Calu3 (cell line): ENCODE measurements at regions not wholly inside any gene's neighbourhood (a gene's known extent, or its start where the extent isn't known, plus 50 kb on each side); places are given as distances from the start of the nearest gene placed in this dataset.

Experiments
- BruUV-seq: library from RNA; stranded (reverse); fragments of 400-500 nt; replicated peaks from 2 replicates; lab custom pipeline; 2021; lab: Mats Ljungman, UMichigan
- CTCF ChIA-PET: fragments of 300-600 bp; sonication (Branson Sonifier 250); formaldehyde crosslinking; loops from one replicate; lab custom pipeline; 2022; ENCODE audit warnings: antibody characterized with exemption; lab: Charles Lee
- DNase-seq: peaks from one replicate; pipeline ENCODE4 v3.0.0; 2022
- H3K27ac Mint-ChIP-seq: one replicate; pipeline ENCODE4 v1.8.0; 2022; ENCODE audit warnings: mixed read lengths; ENCODE audit not compliant: unreplicated experiment
- H3K27me3 Mint-ChIP-seq: one replicate; pipeline ENCODE4 v1.8.0; 2022; ENCODE audit warnings: mixed read lengths; ENCODE audit not compliant: unreplicated experiment
- H3K36me3 Mint-ChIP-seq: one replicate; pipeline ENCODE4 v1.8.0; 2022; ENCODE audit warnings: mild to moderate bottlenecking, moderate library complexity, mixed read lengths; ENCODE audit not compliant: insufficient read depth, unreplicated experiment
- H3K4me1 Mint-ChIP-seq: one replicate; pipeline ENCODE4 v1.8.0; 2022; ENCODE audit warnings: mild to moderate bottlenecking, low read depth, mixed read lengths; ENCODE audit not compliant: unreplicated experiment
- H3K4me3 Mint-ChIP-seq: one replicate; pipeline ENCODE4 v1.8.0; 2022; ENCODE audit warnings: mild to moderate bottlenecking, low read depth, moderate library complexity, mixed read lengths; ENCODE audit not compliant: unreplicated experiment
- H3K9me3 Mint-ChIP-seq: one replicate; pipeline ENCODE4 v1.8.0; 2022; ENCODE audit warnings: low read depth, mixed read lengths; ENCODE audit not compliant: unreplicated experiment
- intact Hi-C: fragments of 100-400 bp; cut with micrococcal nuclease; formaldehyde crosslinking; loops from one replicate; pipeline ENCODE4 v1.10.0; 2022; ENCODE audit not compliant: unreplicated experiment
- TF ChIP-seq, protein P1 (sequence below): fragments of 200-600 bp; IDR thresholded peaks from one replicate; pipeline ENCODE4 v1.8.0; 2022; ENCODE audit warnings: antibody characterized with exemption; ENCODE audit not compliant: unreplicated experiment

DNA sequence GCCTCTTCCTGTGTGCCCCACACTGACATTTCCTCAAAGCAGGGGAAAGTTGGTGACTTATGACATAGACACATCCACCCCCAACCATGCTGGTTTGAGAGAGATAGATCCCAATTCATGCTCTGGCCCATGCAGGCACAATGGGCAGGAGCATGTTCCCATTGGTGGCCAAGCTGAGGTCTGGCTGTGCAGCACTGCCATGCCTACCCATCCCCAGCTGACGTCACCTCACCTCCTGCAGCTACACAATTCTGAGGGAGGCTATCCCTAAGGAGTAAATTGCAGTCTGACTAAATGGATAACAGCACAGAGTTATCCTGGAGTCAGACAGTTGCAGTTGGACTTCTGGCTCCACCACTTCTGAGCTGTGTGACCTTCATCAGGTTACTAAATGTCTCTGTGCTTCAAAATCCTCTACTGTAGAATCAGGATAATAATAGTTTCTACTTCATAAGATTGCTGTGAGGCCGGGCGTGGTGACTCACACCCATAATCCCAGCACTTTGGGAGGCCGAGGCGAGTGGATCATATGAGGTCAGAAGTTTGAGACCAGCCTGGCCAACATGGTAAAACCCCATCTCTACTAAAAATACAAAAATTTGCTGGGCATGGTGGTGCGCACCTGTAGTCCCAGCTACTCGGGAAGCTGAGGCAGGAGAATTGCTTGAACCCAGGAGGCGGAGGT lies 323.9 kb downstream of the BCL11B start:
- CTCF ChIA-PET = no interaction called here
- Mint-ChIP-seq H3K27ac (no peak overlapping the region), H3K4me3 (no peak overlapping the region), H3K27me3 (peaks cover 10% of the 10 kb centered on the region), H3K9me3 (no peaks in the 10 kb centered on the region), H3K4me1 (peaks cover 5% of the 10 kb centered on the region), H3K36me3 (no peaks in the 10 kb centered on the region)
- intact Hi-C loops = no loop called here
- DNase-seq = no peak
- BruUV-seq = no TSS peak
- TF ChIP-seq, protein P1, sequence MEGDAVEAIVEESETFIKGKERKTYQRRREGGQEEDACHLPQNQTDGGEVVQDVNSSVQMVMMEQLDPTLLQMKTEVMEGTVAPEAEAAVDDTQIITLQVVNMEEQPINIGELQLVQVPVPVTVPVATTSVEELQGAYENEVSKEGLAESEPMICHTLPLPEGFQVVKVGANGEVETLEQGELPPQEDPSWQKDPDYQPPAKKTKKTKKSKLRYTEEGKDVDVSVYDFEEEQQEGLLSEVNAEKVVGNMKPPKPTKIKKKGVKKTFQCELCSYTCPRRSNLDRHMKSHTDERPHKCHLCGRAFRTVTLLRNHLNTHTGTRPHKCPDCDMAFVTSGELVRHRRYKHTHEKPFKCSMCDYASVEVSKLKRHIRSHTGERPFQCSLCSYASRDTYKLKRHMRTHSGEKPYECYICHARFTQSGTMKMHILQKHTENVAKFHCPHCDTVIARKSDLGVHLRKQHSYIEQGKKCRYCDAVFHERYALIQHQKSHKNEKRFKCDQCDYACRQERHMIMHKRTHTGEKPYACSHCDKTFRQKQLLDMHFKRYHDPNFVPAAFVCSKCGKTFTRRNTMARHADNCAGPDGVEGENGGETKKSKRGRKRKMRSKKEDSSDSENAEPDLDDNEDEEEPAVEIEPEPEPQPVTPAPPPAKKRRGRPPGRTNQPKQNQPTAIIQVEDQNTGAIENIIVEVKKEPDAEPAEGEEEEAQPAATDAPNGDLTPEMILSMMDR = no peak

DNA sequence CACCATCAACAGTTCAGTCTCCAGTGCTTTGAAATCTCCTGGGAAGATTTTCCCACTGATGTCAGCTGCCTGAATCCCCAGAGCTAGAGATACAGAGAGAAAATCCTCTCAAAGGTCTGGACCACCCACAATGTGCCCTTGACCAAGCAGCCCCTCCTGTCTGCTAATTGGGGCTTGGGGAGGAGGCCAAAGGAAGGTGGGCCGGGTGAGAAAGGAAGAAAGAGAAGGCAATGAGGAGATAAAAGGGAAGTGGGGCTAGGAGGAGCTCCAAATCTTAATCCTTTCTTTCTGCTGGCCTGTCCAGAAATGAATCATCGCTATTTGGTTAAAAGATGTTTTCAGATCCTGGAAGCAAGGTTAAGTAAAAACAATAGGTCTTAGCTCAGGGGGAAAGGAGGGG lies 322.9 kb downstream of the BCL11B start:
- no peaks in the 10 kb centered on the region for H3K9me3 Mint-ChIP-seq
- TF ChIP-seq, protein P1 = no peak
- H3K36me3 Mint-ChIP-seq = no peaks in the 10 kb centered on the region
- H3K4me1 Mint-ChIP-seq = peaks cover 15% of the 10 kb centered on the region
- CTCF ChIA-PET = no interaction called here
- no peak overlapping the region for H3K4me3 Mint-ChIP-seq
- intact Hi-C loops = no loop called here
- H3K27me3 Mint-ChIP-seq = peaks cover 10% of the 10 kb centered on the region
- no TSS peak for BruUV-seq
- H3K27ac Mint-ChIP-seq = no peak overlapping the region
- DNase-seq = no peak

DNA sequence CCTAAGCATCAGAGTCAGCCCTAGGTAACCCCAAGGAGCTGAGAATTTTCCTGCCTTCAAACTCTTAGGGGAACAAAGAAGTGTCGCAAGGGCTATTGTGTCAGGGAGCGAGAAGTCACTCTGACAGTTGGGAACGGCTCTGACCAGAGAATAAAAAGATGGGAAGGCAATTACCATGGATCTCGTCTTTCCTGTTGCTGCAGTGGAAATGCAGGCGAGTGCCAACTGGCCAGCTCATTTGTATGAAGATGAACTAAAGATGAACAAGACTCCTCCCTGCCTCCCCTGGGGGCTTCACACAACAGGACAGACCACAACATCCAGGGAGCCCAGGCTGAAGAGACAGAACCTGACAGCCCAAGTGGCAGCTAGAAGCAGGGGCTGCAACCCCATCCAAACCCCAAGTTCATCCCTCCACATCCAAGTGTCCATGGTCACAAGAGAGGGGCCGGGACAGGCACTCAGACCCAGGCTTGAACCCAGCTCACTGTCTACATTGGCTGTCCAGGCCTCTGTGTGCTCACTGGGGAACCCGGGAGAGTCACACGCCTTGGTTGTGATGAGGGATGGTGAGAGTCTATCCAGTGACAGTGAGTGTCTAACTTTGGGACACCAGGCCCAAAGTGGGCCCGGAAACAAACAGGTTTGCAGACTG lies 322.4 kb downstream of the BCL11B start:
- H3K36me3 Mint-ChIP-seq = peaks cover 4% of the 10 kb centered on the region
- no peaks in the 10 kb centered on the region for H3K9me3 Mint-ChIP-seq
- peaks cover 10% of the 10 kb centered on the region for H3K27me3 Mint-ChIP-seq
- H3K27ac Mint-ChIP-seq = no peak overlapping the region
- TF ChIP-seq, protein P1 = no peak
- H3K4me1 Mint-ChIP-seq = peaks cover 16% of the 10 kb centered on the region
- no TSS peak for BruUV-seq
- CTCF ChIA-PET = no interaction called here
- no peak for DNase-seq
- intact Hi-C loops = loop anchor here (5.0 kb wide), 1 partner anchor 42 kb away; no protein-coding TSS in a partner anchor
- no peak overlapping the region for H3K4me3 Mint-ChIP-seq

DNA sequence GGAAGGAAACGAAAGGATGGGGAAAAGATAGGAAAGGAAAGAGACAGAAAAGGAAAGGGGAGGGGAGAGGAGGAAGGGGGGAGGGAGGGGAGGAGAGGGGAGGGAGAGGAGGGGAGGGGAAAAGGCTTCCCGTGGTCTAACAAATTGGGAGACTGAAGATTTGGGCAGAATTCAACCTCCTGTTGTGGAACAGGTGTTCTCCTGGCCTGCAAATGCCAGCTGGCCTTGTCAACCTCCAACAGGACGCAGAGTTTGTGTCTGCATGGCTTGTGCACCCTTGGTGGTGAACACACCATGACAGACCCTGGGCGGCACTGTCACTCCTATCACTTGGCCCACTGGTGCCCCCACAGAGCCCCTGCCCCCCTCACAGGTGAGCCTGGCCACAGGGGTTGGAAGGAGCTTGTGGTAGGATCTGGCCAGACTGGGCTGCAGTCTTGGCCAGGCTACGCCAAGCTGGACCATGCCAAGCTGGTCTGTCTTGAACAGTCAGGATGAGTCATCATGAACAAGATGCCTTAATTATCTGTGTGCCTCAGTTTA lies 321.6 kb downstream of the BCL11B start:
- Mint-ChIP-seq H3K4me3 (no peak overlapping the region), H3K27me3 (peaks cover 14% of the 10 kb centered on the region), H3K36me3 (peaks cover 4% of the 10 kb centered on the region), H3K9me3 (no peaks in the 10 kb centered on the region), H3K27ac (no peak overlapping the region), H3K4me1 (peaks cover 16% of the 10 kb centered on the region)
- no peak for DNase-seq
- CTCF ChIA-PET = no interaction called here
- no TSS peak for BruUV-seq
- intact Hi-C loops = loop anchor here (5.0 kb wide), 1 partner anchor 43 kb away; no protein-coding TSS in a partner anchor
- TF ChIP-seq, protein P1 = no peak
